ENCODE measurements at regions not wholly inside any gene's neighbourhood (a gene's known extent, or its start where the extent isn't known, plus 50 kb on each side); places are given as distances from the start of the nearest gene placed in this dataset.

DNA sequence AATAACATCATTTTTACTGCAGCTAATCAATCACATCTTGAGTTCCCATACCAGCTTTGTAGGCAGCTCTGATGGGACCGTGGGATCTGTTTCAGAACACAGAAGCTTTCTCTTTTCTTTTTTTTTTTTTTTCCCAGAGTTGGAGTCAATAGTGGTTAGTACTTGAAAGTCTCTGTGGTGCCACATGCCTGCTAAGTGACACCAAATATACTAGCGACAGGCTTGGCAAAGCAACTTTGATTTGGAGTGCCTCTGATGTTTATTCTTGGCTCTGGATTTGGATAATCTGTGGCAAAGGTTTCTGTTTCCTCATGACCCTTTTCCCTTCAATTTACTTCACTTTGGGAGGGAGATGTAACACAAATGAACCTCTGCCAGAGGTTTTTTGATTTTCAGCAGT, 681.4 kb upstream of the TENM4 start:
- H3K4me3 ChIP-seq (ENCODE audit: low read length in 3 of 3): no peak overlapping the region
- no peak overlapping the region for H3K9ac ChIP-seq (ENCODE audit: low read depth in 1 of 3, low read length in 3 of 3)
- no peaks in the 10 kb centered on the region for H3K4me1 ChIP-seq (ENCODE audit: control insufficient read depth in 3 of 3, insufficient read depth in 3 of 3, low read length in 3 of 3)
- no peaks in the 10 kb centered on the region for H3K9me3 ChIP-seq (ENCODE audit: control insufficient read depth in 3 of 3, low read length in 3 of 3)
- no peaks in the 10 kb centered on the region for H3K36me3 ChIP-seq (ENCODE audit: control insufficient read depth in 3 of 3, insufficient read depth in 3 of 3, low read length in 3 of 3)
- no peaks in the 10 kb centered on the region for H3K27me3 ChIP-seq (ENCODE audit: control insufficient read depth in 3 of 3, insufficient read depth in 3 of 3, low read length in 3 of 3)
- no peak overlapping the region for H3K27ac ChIP-seq (ENCODE audit: low read depth, low read length)

DNA sequence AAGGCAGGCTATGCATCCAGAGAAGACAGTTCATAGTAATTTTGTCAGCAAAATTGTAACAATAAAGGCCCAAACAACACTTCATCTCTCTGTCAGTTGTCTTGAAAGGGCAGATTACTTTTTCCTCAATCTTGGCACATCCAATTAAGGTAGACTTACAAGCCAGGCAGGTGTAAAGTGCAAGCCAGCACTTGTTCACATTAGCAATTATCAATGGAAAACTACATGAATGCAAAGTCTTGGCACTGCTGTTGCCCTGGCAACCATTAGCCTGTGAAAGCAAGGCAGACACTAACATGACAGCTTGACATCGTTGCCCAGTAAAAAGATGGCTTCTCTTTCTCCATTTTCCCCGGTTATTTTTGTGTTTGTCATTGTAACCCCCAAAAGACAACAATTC, 677.2 kb upstream of the TENM4 start:
- Histone ChIP-seq H3K36me3 (ENCODE audit: control insufficient read depth in 3 of 3, insufficient read depth in 3 of 3, low read length in 3 of 3) (no peaks in the 10 kb centered on the region), H3K9me3 (ENCODE audit: control insufficient read depth in 3 of 3, low read length in 3 of 3) (no peaks in the 10 kb centered on the region), H3K9ac (ENCODE audit: low read depth in 1 of 3, low read length in 3 of 3) (no peak overlapping the region), H3K4me3 (ENCODE audit: low read length in 3 of 3) (no peak overlapping the region), H3K27me3 (ENCODE audit: control insufficient read depth in 3 of 3, insufficient read depth in 3 of 3, low read length in 3 of 3) (no peaks in the 10 kb centered on the region), H3K4me1 (ENCODE audit: control insufficient read depth in 3 of 3, insufficient read depth in 3 of 3, low read length in 3 of 3) (no peaks in the 10 kb centered on the region), H3K27ac (ENCODE audit: low read depth, low read length) (no peak overlapping the region)

DNA sequence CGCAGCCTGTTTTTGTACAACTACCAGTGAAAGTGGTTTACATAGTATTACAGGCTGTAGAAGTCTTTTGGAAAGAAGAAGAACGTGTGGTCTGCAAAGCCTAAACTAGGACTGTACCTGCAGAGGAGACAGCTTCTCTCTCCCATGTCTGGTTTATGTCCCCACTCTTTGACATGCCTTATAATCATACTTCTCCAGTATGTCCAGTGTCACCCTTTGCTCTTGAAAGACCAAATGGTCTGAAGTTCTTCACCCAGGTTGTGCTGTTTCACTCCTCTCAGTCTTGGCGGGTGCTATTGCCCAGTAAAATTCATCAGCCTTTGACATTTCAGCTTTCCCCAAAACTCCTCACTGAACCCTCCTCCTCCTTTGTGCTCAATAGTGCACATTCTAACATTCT, 676.0 kb upstream of the TENM4 start:
- Histone ChIP-seq H3K27me3 (ENCODE audit: control insufficient read depth in 3 of 3, insufficient read depth in 3 of 3, low read length in 3 of 3) (no peaks in the 10 kb centered on the region), H3K4me1 (ENCODE audit: control insufficient read depth in 3 of 3, insufficient read depth in 3 of 3, low read length in 3 of 3) (no peaks in the 10 kb centered on the region), H3K9ac (ENCODE audit: low read depth in 1 of 3, low read length in 3 of 3) (no peak overlapping the region), H3K27ac (ENCODE audit: low read depth, low read length) (no peak overlapping the region), H3K36me3 (ENCODE audit: control insufficient read depth in 3 of 3, insufficient read depth in 3 of 3, low read length in 3 of 3) (no peaks in the 10 kb centered on the region), H3K4me3 (ENCODE audit: low read length in 3 of 3) (no peak overlapping the region), H3K9me3 (ENCODE audit: control insufficient read depth in 3 of 3, low read length in 3 of 3) (no peaks in the 10 kb centered on the region)

DNA sequence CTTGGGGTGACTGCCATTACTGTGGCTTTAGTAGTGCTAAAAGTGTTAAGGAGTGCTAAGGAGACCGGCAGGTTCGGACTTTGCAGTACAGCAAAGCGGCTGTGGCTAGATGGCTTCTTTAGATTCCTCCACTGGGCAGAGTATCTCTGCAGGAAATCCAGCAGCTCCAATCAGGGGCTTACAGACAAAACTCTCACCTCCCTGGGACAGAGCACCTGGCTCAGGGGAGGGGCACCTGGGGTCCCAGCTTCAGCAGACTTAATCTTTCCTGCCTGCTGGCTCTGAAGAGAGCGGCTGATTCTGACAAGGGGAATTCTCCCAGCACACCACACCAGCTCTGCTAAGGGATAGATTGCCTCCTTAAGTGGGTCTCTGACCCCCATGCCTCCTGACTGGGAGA, 668.8 kb upstream of the TENM4 start:
- H3K9ac ChIP-seq (ENCODE audit: low read depth in 1 of 3, low read length in 3 of 3): no peak overlapping the region
- H3K4me1 ChIP-seq (ENCODE audit: control insufficient read depth in 3 of 3, insufficient read depth in 3 of 3, low read length in 3 of 3): no peaks in the 10 kb centered on the region
- H3K27ac ChIP-seq (ENCODE audit: low read depth, low read length): no peak overlapping the region
- no peaks in the 10 kb centered on the region for H3K27me3 ChIP-seq (ENCODE audit: control insufficient read depth in 3 of 3, insufficient read depth in 3 of 3, low read length in 3 of 3)
- H3K36me3 ChIP-seq (ENCODE audit: control insufficient read depth in 3 of 3, insufficient read depth in 3 of 3, low read length in 3 of 3): no peaks in the 10 kb centered on the region
- H3K4me3 ChIP-seq (ENCODE audit: low read length in 3 of 3): no peak overlapping the region
- H3K9me3 ChIP-seq (ENCODE audit: control insufficient read depth in 3 of 3, low read length in 3 of 3): no peaks in the 10 kb centered on the region

DNA sequence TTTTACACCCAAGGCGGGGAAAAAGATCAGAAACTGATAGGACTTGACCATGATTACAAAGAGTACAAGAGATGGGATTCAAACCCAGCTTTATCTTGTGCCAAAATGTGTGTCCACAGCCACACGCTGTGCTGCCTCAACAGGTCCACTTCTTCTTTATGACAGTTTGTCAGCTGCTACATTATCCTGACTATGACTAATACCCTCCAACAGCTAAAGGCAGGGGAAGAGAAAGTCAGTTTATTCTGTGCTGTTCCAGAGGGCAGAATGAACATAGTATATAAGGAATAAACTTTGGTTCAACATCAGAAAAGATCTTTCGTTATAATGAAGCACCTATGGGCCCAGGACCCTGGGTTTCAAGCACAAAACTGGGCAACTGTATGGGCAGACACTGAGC, 668.2 kb upstream of the TENM4 start:
- Histone ChIP-seq H3K9me3 (ENCODE audit: control insufficient read depth in 3 of 3, low read length in 3 of 3) (no peaks in the 10 kb centered on the region), H3K27me3 (ENCODE audit: control insufficient read depth in 3 of 3, insufficient read depth in 3 of 3, low read length in 3 of 3) (no peaks in the 10 kb centered on the region), H3K4me1 (ENCODE audit: control insufficient read depth in 3 of 3, insufficient read depth in 3 of 3, low read length in 3 of 3) (no peaks in the 10 kb centered on the region), H3K36me3 (ENCODE audit: control insufficient read depth in 3 of 3, insufficient read depth in 3 of 3, low read length in 3 of 3) (no peaks in the 10 kb centered on the region), H3K4me3 (ENCODE audit: low read length in 3 of 3) (no peak overlapping the region), H3K27ac (ENCODE audit: low read depth, low read length) (no peak overlapping the region), H3K9ac (ENCODE audit: low read depth in 1 of 3, low read length in 3 of 3) (no peak overlapping the region)

DNA sequence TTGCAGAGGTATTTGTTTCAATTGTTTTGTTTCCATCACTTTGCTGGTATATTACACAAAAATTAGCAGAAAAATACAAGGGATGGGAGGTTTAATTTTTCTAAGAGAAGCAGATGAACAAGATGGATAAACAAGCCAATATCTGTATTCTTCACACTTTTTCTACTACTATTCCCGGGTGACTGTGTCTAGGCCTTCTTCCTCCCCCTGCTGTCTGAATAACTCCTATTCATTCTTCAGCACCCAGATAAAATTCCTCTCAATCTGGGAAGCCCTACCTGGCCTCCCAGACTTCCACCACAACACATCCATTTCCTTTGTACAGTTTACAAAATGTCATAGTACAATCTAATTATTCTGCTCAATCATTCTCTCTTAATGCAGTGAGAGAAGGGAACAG, 666.6 kb upstream of the TENM4 start:
- Histone ChIP-seq H3K4me3 (ENCODE audit: low read length in 3 of 3) (no peak overlapping the region), H3K4me1 (ENCODE audit: control insufficient read depth in 3 of 3, insufficient read depth in 3 of 3, low read length in 3 of 3) (no peaks in the 10 kb centered on the region), H3K27ac (ENCODE audit: low read depth, low read length) (no peak overlapping the region), H3K36me3 (ENCODE audit: control insufficient read depth in 3 of 3, insufficient read depth in 3 of 3, low read length in 3 of 3) (no peaks in the 10 kb centered on the region), H3K9me3 (ENCODE audit: control insufficient read depth in 3 of 3, low read length in 3 of 3) (no peaks in the 10 kb centered on the region), H3K27me3 (ENCODE audit: control insufficient read depth in 3 of 3, insufficient read depth in 3 of 3, low read length in 3 of 3) (no peaks in the 10 kb centered on the region), H3K9ac (ENCODE audit: low read depth in 1 of 3, low read length in 3 of 3) (no peak overlapping the region)

DNA sequence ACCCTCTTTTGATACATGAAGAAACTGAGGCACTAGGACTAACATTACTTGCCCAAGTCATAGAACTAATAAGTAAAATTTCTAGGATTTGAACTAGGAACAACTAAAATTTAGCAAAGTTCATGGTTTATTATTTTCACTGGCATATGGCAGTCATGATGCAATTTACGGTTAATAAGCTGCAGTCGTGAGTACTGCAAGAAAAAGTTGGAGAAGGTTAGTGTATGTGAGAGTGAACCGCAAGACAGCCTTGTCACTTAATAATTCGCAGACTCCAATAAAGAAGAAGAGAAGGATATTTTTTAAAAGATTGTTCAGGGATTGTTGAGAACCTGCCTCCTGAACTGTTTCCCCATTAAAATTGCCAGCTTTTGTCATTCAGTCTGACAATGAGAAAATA, 663.4 kb upstream of the TENM4 start:
- H3K27ac ChIP-seq (ENCODE audit: low read depth, low read length): no peak overlapping the region
- H3K36me3 ChIP-seq (ENCODE audit: control insufficient read depth in 3 of 3, insufficient read depth in 3 of 3, low read length in 3 of 3): no peaks in the 10 kb centered on the region
- no peak overlapping the region for H3K4me3 ChIP-seq (ENCODE audit: low read length in 3 of 3)
- no peaks in the 10 kb centered on the region for H3K9me3 ChIP-seq (ENCODE audit: control insufficient read depth in 3 of 3, low read length in 3 of 3)
- no peaks in the 10 kb centered on the region for H3K27me3 ChIP-seq (ENCODE audit: control insufficient read depth in 3 of 3, insufficient read depth in 3 of 3, low read length in 3 of 3)
- no peak overlapping the region for H3K9ac ChIP-seq (ENCODE audit: low read depth in 1 of 3, low read length in 3 of 3)
- H3K4me1 ChIP-seq (ENCODE audit: control insufficient read depth in 3 of 3, insufficient read depth in 3 of 3, low read length in 3 of 3): no peaks in the 10 kb centered on the region

DNA sequence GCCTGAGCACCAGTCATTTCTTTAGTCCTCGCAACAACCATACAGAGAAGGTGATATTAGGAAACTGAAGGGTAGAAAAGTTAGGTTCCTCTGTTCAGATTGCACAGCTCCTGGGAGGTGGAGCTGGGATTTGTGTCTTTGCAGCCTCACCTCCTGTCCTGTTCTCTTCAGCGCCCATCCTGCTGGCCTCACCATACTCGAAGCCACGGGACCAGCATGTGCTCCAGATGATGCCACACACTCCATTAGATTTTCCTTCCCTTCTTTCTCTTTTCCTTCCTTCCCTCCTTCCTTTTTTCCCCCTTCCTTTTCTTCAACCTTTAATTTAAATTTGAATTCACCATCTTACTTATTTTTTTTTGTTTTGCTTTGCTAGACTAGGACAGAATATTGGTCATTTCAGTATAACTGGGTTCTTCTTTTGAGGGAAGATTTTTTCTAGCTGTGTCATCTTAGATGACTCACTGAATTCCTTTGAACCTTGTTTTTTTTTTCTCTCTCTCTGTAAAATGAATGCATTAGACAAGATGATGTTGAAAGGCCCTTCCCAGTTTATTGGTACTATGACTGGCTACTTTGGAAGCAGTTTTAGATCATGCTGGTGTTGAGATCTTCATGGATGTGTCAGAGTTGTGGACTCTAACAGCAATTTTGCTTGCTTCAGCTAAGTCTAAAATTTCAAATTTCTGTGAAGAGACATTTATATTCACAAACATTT, 662.5 kb upstream of the TENM4 start:
- no peaks in the 10 kb centered on the region for H3K4me1 ChIP-seq (ENCODE audit: control insufficient read depth in 3 of 3, insufficient read depth in 3 of 3, low read length in 3 of 3)
- H3K27ac ChIP-seq (ENCODE audit: low read depth, low read length): no peak overlapping the region
- no peak overlapping the region for H3K9ac ChIP-seq (ENCODE audit: low read depth in 1 of 3, low read length in 3 of 3)
- H3K9me3 ChIP-seq (ENCODE audit: control insufficient read depth in 3 of 3, low read length in 3 of 3): no peaks in the 10 kb centered on the region
- H3K27me3 ChIP-seq (ENCODE audit: control insufficient read depth in 3 of 3, insufficient read depth in 3 of 3, low read length in 3 of 3): no peaks in the 10 kb centered on the region
- H3K36me3 ChIP-seq (ENCODE audit: control insufficient read depth in 3 of 3, insufficient read depth in 3 of 3, low read length in 3 of 3): no peaks in the 10 kb centered on the region
- no peak overlapping the region for H3K4me3 ChIP-seq (ENCODE audit: low read length in 3 of 3)

DNA sequence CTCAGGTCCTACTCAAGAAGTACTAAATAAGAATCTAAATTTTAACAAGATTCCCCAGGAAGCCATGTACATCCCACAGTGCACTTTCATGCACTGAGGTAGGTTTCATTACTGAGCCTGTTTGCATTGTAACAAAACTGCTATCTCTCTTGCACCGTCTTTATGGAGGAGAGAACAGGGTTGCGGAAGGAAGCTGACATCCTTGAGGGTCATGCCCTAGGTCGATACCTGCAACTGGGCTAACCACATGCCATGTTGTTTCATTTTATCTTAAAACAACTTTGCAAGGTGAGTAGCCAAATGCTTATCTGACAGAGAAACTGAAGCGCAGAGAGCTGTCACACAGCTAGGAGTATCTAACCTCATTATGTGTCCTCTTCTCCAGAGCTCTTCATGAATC, 656.3 kb upstream of the TENM4 start:
- no peaks in the 10 kb centered on the region for H3K4me1 ChIP-seq (ENCODE audit: control insufficient read depth in 3 of 3, insufficient read depth in 3 of 3, low read length in 3 of 3)
- no peak overlapping the region for H3K9ac ChIP-seq (ENCODE audit: low read depth in 1 of 3, low read length in 3 of 3)
- H3K27ac ChIP-seq (ENCODE audit: low read depth, low read length): no peak overlapping the region

DNA sequence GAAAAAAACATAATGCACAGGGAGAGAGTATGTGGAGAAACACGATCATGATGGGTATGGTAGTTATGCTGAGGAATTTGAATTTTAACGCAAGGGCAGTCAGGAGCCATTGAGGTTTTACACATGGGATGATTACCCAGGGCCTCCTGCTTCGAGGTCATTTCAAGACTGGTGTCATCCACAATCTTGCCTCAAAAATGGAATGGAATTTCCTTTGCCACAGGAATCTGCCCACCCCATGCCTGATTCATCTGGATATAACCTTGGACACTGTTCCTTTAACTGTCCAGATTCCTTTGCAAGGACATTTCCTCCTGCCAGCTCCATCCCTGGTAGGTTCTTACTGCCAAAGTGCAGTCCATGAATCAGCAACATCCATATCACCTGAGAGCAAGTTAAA, 655.9 kb upstream of the TENM4 start:
- Histone ChIP-seq H3K4me3 (ENCODE audit: low read length in 3 of 3) (no peak overlapping the region), H3K9ac (ENCODE audit: low read depth in 1 of 3, low read length in 3 of 3) (no peak overlapping the region), H3K4me1 (ENCODE audit: control insufficient read depth in 3 of 3, insufficient read depth in 3 of 3, low read length in 3 of 3) (no peaks in the 10 kb centered on the region), H3K27ac (ENCODE audit: low read depth, low read length) (no peak overlapping the region), H3K9me3 (ENCODE audit: control insufficient read depth in 3 of 3, low read length in 3 of 3) (no peaks in the 10 kb centered on the region), H3K36me3 (ENCODE audit: control insufficient read depth in 3 of 3, insufficient read depth in 3 of 3, low read length in 3 of 3) (no peaks in the 10 kb centered on the region), H3K27me3 (ENCODE audit: control insufficient read depth in 3 of 3, insufficient read depth in 3 of 3, low read length in 3 of 3) (no peaks in the 10 kb centered on the region)

More for the DNA sequence above, 656.3 kb upstream of the TENM4 start:
- no peaks in the 10 kb centered on the region for H3K36me3 ChIP-seq (ENCODE audit: control insufficient read depth in 3 of 3, insufficient read depth in 3 of 3, low read length in 3 of 3)
- no peak overlapping the region for H3K4me3 ChIP-seq (ENCODE audit: low read length in 3 of 3)
- H3K27me3 ChIP-seq (ENCODE audit: control insufficient read depth in 3 of 3, insufficient read depth in 3 of 3, low read length in 3 of 3): no peaks in the 10 kb centered on the region
- H3K9me3 ChIP-seq (ENCODE audit: control insufficient read depth in 3 of 3, low read length in 3 of 3): no peaks in the 10 kb centered on the region
